GM21367 (cell line): ENCODE measurements at regions not wholly inside any gene's neighbourhood (a gene's known extent, or its start where the extent isn't known, plus 50 kb on each side); places are given as distances from the start of the nearest gene placed in this dataset.
"Not testable (repeated sequence)": the region's sequence is repeated elsewhere in the genome, so short reads cannot be mapped to it uniquely, and the experiment has no call there.

ENCODE experiments used
- ATAC-seq: cut with Tn5 transposase; IDR thresholded peaks from one replicate; pipeline ENCODE4 v1.9.1; 2021; ENCODE audit not compliant: unreplicated experiment

DNA sequence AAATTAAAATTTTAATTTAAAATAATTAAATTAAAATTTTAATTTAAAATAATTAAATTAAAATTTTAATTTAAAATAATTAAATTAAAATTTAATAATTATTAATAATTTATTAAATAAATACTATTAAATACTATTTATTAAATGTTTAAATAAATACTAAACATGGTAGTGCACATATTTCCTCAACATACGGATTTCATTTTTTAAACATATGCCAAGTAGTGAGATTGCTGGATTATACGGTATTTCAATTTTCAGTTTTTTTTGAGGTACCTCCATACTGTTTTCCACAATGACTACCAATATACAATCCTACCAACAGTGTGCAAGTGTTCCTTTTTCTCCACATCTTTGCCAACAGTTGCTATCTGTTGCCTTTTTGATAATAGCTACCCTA is 852.9 kb upstream of the CDH8 start:
- ATAC-seq = no peak

DNA sequence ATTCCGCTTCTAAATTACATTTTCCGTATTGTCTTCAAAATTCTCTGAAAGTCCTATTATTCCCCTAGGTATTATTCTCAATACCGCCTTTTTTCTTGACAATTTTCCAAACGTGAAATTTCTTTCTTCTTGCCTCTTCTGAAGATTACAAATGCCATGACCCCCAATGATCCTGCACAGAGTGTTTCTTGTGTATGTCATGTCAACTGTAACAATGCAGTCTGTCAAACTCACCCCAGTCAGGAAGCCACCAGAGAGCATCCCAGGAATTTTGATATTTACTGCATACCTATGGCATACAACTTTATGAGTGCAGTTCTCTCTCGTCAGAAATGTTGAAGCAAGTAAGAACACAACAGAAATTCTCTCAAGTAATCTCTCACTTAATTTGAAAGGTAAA is 847.3 kb upstream of the CDH8 start:
- no peak for ATAC-seq

DNA sequence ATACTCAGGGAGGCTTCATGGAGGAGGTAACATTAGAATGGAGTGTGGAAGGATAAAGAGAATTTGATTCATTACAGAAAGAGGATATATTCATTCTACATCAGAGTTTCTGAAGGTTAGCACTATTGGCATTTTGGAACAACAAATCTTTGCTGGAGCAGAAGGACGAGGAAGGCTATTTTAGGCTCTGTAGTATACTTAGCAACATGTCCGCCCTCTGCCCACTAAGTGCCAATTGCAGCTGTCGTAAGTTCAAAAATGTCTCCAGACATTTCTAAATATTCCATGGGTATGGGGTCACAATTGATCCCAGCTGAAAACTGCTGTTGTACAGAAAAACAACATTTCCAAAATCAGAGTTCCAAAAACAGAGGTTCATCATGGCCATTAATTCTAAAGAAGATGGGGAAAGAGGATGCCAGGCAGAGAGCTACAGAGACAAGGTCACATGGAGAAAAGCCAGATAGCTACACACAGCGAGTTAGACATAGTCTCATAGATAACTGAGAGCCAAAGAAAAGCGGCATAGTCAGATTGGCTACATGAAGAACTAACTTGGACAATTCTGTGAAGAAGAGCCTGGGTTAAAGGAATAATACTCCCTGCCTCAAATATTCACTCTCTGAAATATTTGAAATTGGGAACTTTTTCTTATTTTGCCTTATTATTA is 846.4 kb upstream of the CDH8 start:
- ATAC-seq = no peak

DNA sequence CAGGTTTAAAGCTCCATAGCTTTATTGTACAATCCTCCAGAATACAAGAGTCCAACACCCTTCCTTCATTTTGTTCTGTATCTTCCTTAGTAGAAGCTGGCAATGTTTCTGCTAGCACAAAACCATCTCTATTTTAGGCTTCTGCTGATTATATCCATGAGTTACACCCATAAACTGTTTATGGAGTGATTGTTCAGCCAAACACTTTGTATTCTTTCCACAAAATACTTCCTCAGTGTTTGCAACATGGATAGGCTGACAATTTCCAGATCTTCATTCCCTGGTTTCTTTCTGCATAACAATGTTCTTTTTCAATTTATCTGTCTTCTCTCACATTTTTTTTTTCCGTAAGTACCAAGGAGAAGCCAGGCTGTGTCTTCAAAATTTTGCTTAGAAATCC is 839.9 kb upstream of the CDH8 start:
- ATAC-seq = no peak

DNA sequence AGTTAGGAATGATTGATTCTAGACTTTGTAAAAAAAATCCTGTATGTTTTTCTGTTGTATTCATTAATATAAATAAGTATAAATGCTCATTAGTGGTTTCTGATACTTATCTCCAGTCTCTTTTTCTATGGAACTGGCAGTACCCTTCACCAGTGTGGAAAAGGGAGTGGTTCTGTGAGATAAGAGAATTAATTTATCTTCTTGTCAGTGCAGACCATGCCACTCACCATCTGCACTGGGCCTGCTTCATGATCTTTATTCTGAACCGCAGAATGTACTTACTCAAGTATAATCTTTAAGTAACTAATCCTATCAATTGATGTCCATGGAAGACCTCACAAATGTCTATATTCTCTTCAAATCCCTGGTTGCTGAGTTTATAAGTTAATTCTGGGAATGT is 836.1 kb upstream of the CDH8 start:
- no peak for ATAC-seq

DNA sequence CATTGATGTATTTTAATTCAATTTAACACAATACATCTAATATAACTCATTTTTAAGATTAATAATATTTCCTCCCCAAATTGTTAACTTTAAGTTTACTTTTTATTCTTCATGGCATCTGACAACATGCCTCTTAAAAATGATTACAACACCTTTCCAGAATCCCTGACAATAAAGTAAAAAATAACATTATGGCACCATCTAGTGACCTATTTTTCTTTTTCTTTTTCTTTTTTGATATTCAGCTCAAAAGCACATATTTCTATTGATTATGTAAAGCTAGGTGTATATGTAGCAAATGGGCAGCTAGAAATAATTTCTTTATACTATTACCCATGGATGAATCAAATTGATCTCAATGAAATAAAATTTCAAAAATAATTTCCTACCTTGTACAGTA is 834.3 kb upstream of the CDH8 start:
- ATAC-seq = no peak

DNA sequence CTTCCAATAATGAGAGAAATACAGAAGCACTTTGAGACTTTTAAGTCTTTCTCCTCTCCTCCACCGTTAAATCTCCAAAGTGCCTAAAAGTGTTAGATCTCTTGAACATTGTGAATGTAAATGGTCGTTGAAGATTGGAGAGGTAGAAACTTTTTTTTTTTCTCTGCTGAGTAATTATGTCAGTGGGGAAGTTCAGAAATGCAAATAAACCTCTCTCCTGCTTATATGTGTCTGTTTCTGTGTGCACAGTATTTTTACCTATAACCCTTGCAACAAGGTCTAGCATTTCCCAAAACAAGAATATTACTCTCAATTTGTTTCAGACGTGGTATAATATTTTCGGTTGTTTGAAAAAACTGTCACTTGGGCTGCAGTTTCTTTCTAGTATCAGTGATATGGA is 833.6 kb upstream of the CDH8 start:
- ATAC-seq = no peak

DNA sequence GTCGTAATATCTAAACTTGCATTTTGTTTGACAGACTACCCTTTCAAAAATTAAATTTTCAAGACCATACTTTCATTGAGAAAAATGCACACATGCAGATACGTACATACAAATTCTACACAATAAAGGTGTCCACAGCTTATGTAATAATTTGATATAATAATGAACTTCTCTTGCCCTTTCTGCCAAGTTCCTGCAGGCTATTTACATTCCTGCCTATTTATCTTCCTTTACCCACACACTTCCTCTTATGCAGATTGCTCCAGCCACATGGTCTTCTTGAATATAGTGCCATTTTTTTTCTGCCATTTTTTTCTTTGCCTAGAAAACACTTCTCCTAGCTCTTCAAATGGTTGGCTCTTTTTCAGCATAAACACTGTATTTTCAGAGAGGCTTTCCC is 826.9 kb upstream of the CDH8 start:
- ATAC-seq = no peak

DNA sequence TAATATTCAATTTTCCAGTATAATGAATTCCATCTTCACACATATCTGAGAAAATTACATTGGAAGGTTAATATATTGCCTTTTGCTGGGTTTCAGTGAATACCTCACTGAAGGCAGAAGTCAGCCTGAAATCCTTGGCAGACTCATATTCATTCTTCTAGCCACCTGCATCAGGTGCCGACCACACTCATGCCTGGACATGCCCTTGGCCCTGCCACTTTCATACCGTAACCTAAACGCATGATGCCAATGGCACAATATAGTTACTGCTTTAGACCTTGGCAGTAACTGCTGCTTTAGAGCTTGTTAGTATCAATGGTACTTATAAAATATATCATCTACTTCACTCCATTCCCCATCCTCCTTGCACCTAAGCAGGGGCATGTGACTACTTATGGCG is 817.6 kb upstream of the CDH8 start:
- ATAC-seq = no peak

DNA sequence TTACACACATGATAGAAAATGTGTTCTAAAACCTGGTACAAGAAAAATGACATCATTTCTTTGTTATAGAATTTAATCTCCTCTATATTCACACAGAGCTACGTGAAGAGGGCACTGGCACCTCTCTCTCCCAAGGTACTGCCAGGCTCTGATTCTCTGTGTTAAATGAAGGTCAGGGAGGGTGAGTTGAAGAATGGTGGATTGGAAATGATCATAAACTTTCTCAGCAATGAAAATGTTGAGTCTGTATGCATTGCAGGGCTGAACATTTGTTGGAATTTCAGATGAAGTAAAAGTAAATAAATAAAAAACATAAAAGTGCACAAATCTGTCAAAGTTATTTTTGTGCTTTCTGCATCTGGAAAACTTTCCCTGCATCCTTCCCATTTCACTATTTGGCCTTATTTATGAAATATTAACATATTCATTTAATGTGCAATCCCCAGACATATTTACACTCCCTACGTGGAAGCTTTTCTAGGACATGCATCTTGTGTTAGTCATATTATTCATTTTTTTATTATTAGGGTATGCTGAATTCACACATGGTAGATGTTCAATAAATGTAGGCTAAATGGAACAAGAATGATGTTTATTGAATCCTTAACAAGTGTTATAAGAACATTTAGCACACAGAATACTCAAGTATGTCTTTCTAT is 810.3 kb upstream of the CDH8 start:
- no peak for ATAC-seq

DNA sequence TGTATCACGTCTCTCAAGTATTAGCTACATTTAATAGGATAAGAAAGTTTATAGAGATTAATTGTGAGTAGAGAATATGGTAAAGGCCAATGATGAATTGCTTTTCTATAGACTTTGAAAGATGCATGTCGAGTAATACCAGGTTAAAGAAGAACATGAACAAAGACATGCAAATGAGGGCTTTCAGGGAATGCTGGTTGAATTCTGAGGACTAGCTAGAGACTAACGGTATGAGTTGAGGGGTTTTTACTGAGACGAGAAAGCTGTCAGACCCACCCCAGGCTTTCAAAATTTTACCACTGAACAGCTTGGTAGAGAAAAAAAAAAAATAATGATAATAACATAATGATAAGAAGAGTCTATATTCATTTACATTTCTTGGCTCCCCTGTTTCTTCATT is 796.0 kb upstream of the CDH8 start:
- no peak for ATAC-seq

DNA sequence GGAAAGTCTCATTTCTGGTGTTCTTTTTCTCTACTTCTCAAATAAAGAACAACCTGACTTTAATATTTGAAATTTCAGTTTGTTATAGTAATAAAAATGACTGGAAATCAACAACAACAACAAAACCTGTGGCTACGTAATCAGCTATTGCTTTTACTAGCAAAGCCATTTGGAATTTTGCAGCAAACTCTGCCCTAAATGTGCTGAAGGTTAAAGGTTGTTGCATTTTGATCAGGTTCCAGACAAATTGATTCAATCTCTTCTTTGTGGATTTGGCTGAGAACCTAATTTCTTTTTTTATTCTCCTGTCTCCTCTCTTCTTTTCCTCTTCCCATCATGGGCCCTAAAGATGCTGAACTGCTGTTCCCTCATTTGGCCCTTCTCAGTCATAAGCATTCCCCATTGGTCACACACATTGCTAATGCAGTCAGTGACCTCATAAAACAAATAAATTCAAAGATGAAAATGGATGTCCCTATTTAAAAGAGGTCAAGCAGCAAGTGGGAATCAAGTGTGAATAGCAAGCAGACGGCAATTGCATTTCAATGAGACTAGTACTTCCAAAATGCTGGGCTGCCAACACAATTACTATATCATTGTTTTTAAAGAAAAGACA is 795.1 kb upstream of the CDH8 start:
- ATAC-seq = no peak

DNA sequence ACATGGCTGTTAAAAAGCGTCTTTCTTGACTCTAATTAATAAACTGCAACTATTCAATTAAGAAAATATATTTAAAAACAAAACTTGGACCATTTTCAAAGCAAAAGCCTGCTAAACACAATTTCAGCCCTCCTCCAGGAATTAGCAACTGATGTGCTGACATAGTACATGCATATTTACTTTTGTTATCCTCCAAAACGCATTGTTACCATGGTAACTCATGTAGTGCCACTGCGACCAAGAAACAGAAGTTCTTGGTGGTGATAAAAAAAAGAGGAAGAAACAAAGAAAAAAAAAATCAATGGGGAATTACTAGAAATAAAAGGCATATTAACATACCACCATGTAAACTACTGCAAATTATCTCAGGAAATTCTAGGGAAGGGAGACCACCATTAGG is 793.4 kb upstream of the CDH8 start:
- ATAC-seq = no peak

DNA sequence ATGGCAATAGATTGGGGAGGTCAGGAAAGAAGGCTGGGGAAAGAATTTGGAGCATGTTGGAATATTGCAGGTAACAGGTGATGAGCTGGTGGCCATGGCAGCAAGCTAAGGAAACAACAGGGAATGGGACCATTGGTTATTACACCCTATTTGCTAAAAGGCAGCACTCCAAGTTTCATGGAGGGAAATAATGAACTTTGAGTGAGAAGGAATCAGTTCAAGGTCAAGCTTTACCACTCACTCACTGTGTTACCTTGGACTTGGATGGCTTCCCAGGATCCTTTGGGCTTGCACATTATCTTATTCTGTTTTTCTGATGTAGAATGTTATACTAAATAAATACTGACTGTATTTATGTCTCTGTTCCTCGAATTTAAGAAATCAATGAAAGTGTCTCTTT is 792.8 kb upstream of the CDH8 start:
- no peak for ATAC-seq

DNA sequence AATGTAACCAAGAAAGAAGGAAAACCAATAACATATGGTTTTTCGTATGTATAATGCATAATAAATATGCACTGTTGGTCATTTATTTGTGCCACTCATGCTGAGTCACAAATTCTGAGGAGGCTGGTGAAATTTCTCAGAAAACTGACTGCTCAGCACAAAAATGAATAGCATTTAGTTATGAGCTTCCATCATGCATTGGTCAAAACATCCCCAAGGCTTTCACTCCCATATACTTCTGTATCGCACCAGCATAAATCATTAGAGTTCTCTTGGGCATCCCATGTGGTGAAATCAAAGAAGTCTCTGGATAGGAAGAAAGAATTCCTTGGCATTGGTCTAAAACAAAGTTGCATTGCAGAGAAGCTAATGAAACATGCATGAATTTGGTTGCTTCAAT is 785.6 kb upstream of the CDH8 start:
- no peak for ATAC-seq

DNA sequence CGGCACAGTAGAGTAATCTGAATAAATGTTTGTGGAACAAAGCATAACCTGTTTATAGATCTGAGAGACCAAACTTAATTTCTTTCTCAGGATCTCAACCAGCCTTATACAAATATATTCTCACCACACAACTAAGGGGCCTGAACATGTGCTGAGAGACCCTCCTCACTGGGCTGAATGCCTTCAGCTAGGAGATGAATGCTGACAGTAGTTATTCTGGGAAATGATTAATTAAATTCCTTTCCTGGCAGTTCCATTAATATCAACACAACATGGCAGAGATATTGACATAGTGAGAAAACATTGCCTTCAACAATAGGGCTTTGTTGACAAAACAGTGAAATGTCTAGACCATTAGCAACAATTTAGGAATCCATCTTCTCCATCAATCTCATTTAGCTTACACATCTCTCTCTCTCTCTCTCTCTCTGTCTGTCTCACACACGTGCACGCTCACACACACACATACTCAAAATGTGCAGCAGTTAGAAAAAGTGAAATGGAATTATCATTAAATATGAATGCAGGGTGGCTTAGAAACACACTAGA is 780.8 kb upstream of the CDH8 start:
- no peak for ATAC-seq

DNA sequence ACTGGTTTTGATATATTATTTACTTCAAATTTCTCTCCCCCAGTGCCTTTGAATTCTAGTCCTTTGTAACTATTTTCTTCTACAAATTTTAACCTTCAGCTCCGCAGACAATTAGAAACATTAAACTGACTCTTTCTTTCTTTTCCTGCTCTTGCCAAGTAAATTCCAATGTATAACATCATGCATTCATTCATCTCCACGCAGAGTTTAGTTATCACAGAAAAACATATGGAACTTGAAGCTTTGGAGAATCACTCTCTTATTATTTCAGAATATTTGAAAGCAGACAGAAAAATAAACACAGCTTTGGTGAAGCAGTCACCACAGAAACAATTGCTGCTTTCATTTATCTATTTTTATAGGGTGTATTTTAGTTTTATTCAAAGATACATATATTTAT is 778.7 kb upstream of the CDH8 start:
- no peak for ATAC-seq

DNA sequence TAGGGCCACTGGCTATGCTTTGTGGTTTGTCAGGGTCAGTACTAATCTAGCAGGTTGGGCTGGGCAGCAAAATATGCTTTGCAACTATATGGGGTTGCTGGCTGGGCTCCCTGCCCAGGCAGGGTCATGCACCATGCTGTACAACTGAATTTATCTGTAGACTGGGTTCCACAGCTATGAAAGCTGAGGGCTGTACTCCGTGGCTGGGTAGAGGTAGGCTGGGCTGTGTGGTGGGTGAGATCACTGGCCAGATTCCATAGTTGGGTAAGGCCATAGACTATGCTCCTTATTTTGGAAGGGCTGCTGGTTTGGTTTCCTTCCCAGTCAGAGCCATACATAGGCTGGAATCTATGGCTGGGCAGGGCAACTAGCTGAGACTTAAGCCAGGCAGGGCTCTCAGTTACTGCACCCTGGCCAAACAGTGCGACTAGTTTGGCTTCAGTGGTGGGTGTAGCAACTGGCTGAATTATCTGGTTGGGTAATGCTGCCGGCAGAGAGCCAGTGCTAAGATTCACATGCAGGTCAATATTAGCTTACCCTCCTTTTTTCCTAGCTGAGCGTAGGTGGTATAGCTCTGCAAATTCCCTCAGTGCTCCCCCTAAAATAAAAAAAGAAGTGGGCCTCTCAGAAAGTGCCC is 769.1 kb upstream of the CDH8 start:
- ATAC-seq = no peak

DNA sequence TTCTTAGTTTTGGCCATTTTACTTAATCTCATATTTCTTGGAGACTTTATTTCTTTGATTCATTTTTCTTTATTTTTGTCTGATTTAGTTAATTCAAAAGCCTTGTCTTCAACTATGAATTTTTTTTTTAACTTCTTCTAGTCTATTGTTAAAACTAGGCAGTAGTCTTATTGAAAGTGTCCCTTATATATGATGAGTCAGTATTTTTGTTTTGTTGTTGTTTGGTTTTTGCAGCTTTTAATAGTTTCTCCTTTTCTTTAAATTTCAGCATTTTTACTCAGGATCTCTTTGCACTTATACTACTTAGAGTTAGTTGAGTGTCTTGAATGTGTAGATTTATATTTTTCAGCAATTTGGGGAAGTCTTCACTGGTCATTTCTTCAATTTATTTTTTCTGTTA is 758.5 kb upstream of the CDH8 start:
- ATAC-seq = no peak

DNA sequence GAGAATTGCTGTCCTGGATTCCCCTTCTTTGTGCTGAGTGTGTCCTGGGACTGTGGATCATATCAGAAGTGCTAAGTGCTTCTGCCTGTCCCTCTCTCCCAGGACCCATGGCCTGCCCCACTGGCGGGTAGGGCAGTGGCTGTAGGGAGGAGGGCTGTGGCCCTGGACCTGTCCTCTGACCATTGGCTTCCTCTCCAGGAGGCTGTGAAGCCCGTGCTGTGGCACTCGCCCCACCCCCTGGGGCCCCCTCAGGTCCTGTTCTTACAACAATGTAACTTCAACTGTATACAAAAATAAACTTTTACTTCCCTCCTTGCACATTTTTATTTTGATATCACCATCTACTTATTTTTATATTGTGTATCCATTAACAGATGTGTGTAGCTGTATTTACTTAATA is 743.8 kb upstream of the CDH8 start:
- not testable (repeated sequence) for ATAC-seq

DNA sequence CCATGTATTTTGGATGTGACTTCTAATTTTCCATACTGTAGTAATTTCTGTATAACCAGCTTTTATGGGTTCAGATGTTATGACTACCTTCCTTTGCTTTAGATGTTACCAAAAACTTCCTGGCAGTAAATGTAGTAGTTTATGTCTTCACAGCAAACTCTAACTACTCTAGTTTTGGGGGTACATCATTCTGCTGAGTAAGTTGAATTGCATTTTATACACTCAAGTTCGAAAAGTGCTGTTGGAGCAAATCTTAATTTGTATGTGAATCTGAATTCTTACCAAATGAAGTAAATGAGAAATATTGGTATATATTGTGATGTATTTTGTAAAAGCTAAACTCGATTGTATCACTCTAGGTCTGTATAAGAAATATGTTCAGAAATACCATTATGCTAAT is 728.3 kb upstream of the CDH8 start:
- ATAC-seq = no peak

DNA sequence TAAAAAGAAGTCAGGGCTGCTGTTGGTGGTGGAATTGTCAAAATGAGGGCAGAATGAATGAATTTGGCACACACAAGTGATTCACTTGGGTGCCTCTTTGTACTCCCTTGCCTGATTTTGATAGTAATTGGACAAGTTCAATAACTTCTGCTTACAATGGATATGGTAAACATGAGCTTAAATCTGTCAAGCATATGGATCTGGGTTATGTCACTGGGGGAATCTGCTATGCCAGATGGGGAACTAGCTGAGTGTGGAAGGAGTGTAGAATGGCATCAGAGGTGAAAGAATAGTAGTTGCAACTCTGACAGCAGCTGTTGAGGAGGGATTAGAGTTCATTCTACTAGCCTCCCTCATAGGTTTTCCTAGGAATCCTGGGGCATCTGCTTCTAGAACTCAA is 724.2 kb upstream of the CDH8 start:
- ATAC-seq = no peak
